GM06990 (cell line): ENCODE measurements at regions not wholly inside any gene's neighbourhood (a gene's known extent, or its start where the extent isn't known, plus 50 kb on each side); places are given as distances from the start of the nearest gene placed in this dataset.

Source experiments
- DNase-seq: peaks from one replicate; pipeline ENCODE4 v3.0.0-alpha.2; 2011; ENCODE audit not compliant: insufficient read length; ENCODE audit errors: extremely low read depth
- H3K27me3 ChIP-seq: replicated peaks from 2 replicates; pipeline ENCODE4 v1.6.0; 2011; ENCODE audit warnings: low read length; ENCODE audit not compliant: control insufficient read depth, insufficient read depth
- H3K36me3 ChIP-seq: 2 replicates; pipeline ENCODE4 v1.5.1; 2011; ENCODE audit warnings: low read length; ENCODE audit not compliant: control insufficient read depth, insufficient read depth
- H3K4me3 ChIP-seq: replicated peaks from 2 replicates; pipeline ENCODE4 v1.5.1; 2011; ENCODE audit warnings: low read depth, mild to moderate bottlenecking, control low read depth, low read length
- CTCF ChIP-seq: IDR thresholded peaks from 2 replicates; pipeline ENCODE4 v1.5.1; 2011; ENCODE audit warnings: low read length, control low read depth, mild to moderate bottlenecking, inconsistent platforms; ENCODE audit not compliant: insufficient read depth, poor library complexity, severe bottlenecking

GRCh38 chr3:158882445-158882844 is 80.6 kb downstream of the MFSD1 start:
- DNase-seq, result no peak
- Histone ChIP-seq H3K4me3 (no peak overlapping the region), H3K27me3 (no peaks in the 10 kb centered on the region), H3K36me3 (no peaks in the 10 kb centered on the region)
- TF ChIP-seq CTCF, result no peak

GRCh38 chr3:158896729-158897128 is 94.9 kb downstream of the MFSD1 start:
- no peak for DNase-seq
- TF ChIP-seq CTCF, result no peak
- H3K4me3 ChIP-seq, result no peak overlapping the region
- H3K36me3 ChIP-seq, result no peaks in the 10 kb centered on the region
- no peaks in the 10 kb centered on the region; the same call in 1 of the 2 replicates for H3K27me3 ChIP-seq

GRCh38 chr3:158906749-158907148 is 104.9 kb downstream of the MFSD1 start:
- no peak for TF ChIP-seq CTCF
- Histone ChIP-seq H3K4me3 (no peak overlapping the region), H3K27me3 (no peaks in the 10 kb centered on the region), H3K36me3 (no peaks in the 10 kb centered on the region)
- DNase-seq, result no peak

- H3K27me3 ChIP-seq, result no peaks in the 10 kb centered on the region
- H3K36me3 ChIP-seq, result no peaks in the 10 kb centered on the region
- no peak for DNase-seq
- no peak for TF ChIP-seq CTCF
- no peak overlapping the region for H3K4me3 ChIP-seq
Observed at GRCh38 chr3:158908187-158908734, 106.4 kb downstream of the MFSD1 start.

GRCh38 chr3:158909870-158910269 is 108.0 kb downstream of the MFSD1 start:
- Histone ChIP-seq H3K4me3 (no peak overlapping the region), H3K36me3 (no peaks in the 10 kb centered on the region), H3K27me3 (no peaks in the 10 kb centered on the region)
- DNase-seq, result no peak
- no peak for TF ChIP-seq CTCF

- Histone ChIP-seq H3K4me3 (no peak overlapping the region), H3K36me3 (no peaks in the 10 kb centered on the region), H3K27me3 (no peaks in the 10 kb centered on the region)
- no peak for TF ChIP-seq CTCF
- no peak for DNase-seq
Observed at GRCh38 chr3:158911586-158911985, 109.7 kb downstream of the MFSD1 start.
